GM12873 (cell line): ENCODE measurements at regions not wholly inside any gene's neighbourhood (a gene's known extent, or its start where the extent isn't known, plus 50 kb on each side); places are given as distances from the start of the nearest gene placed in this dataset.

Experiments
- TF ChIP-seq, protein P1 (sequence below): IDR thresholded peaks from 2 replicates; pipeline ENCODE4 v1.5.1; 2012; ENCODE audit warnings: low read depth, mild to moderate bottlenecking, moderate library complexity, low read length, control low read depth; ENCODE audit not compliant: insufficient read depth; ENCODE audit errors: missing control alignments

DNA sequence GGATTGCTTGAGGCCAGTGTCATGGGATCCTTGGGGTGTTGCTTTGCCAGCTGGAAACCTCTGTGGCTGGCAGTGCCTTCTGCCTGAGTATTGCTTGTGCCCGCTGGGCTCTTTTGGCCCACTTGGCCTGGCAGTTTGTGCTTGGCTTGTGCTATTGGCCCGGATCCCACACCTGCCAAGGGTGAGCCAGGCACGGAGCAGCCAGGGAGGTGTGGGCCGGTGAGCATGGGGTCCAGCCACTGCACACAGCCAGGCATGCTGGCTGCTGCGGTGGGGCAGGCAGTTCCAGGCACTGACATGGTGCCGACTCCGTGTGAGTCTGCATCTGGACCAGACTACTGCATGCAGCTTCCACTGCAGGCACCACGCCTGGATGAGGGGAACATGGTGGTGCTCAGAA lies 62.5 kb upstream of the SYNCRIP start:
- TF ChIP-seq, protein P1, sequence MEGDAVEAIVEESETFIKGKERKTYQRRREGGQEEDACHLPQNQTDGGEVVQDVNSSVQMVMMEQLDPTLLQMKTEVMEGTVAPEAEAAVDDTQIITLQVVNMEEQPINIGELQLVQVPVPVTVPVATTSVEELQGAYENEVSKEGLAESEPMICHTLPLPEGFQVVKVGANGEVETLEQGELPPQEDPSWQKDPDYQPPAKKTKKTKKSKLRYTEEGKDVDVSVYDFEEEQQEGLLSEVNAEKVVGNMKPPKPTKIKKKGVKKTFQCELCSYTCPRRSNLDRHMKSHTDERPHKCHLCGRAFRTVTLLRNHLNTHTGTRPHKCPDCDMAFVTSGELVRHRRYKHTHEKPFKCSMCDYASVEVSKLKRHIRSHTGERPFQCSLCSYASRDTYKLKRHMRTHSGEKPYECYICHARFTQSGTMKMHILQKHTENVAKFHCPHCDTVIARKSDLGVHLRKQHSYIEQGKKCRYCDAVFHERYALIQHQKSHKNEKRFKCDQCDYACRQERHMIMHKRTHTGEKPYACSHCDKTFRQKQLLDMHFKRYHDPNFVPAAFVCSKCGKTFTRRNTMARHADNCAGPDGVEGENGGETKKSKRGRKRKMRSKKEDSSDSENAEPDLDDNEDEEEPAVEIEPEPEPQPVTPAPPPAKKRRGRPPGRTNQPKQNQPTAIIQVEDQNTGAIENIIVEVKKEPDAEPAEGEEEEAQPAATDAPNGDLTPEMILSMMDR, result no peak

DNA sequence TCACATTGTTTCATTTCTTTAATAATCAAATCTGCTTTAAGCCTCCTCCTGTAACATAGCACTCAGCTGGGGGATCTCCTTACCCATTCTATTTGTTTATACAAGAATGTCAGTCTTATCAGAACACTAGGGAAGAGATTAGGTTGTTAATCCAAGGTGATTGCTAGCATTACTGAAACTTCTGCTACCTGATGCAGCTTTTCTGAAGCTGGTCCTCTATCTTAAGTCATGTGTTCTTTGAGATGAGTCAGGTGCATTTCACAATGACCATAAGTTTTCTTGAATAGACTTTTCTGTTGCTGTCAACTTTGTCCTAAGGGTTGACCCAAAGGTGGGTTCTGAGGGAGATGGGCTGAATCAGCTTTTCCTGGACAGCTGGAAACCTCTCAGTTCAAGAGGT lies 60.7 kb upstream of the SYNCRIP start:
- TF ChIP-seq, protein P1, result no peak
